ENCODE measurements at regions not wholly inside any gene's neighbourhood (a gene's known extent, or its start where the extent isn't known, plus 50 kb on each side); places are given as distances from the start of the nearest gene placed in this dataset.

DNA sequence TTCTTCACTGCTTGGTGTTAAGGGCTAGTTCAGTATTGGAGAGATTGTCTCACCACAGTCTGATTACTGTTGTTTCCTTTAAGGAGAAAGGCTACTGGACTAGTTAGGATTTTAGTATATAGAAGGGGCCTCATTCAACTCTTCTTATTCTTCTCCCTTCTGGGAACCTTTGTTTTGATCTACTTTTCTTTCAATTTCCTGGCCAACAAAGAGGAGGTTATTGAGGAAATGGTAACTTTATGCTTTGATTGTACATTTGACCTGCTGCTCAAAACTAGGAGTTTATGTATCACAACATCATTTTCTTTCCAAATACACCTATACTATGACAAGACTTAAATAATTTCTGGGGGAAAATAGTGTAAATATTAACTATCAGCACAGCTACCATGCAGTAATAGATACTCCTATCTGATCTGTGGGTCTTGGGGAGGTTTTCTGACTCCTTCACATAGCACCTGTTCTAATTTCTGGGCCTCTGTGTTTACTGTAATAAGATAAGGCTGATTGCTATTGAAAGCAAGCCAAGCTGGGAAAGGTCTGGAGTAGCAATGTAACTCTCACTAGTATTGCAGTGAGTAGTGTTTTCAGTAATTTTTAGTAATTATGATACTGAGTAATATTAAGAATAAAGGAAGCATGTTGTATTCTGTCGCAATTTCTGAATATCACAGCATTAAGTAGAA is 395.3 kb downstream of the NUP35 start:
- in situ Hi-C loops (cut with MboI) (no loop called here), intact Hi-C loops (cut with micrococcal nuclease) (no loop called here)
- H3K4me3 ChIP-seq = no peak overlapping the region
- H3K9ac ChIP-seq (ENCODE audit: insufficient read depth in 1 of 2, low read depth in 2 of 2, low read length in 2 of 2) = no peak overlapping the region
- DNase-seq (ENCODE audit: extremely low read depth in 1 of 4, low spot score in 3 of 4) (no peak), FAIRE-seq (no peak), ATAC-seq (no peak)
- TF ChIP-seq SLC30A9 (CRISPR knock-in tag; IDR thresholded peaks at IDR 0.05) (no peak), CCNT2 (IDR thresholded peaks at IDR 0.05; ENCODE audit: borderline replicate concordance, extremely low read depth, insufficient read length, low read depth, low read length) (no peak), DMBX1 (CRISPR knock-in tag; IDR thresholded peaks at IDR 0.05; ENCODE audit: borderline replicate concordance) (no peak), STAG1 (CRISPR knock-in tag; IDR thresholded peaks at IDR 0.05; ENCODE audit: borderline replicate concordance) (no peak), TBP (optimal IDR thresholded peaks at IDR 0.05; ENCODE audit: low read depth, low read length) (no peak), POLR2H (tag; IDR thresholded peaks at IDR 0.05; ENCODE audit: low read depth) (no peak), NCOA4 (IDR thresholded peaks at IDR 0.05; ENCODE audit: partially characterized antibody) (no peak), HSF4 (CRISPR knock-in tag; IDR thresholded peaks at IDR 0.05; ENCODE audit: borderline replicate concordance) (no peak), ZNF384 (IDR thresholded peaks at IDR 0.05; ENCODE audit: low read depth, low read length) (no peak), NUFIP1 (IDR thresholded peaks at IDR 0.05; ENCODE audit: partially characterized antibody) (no peak), ZNF507 (tag; conservative IDR thresholded peaks at IDR 0.05) (no peak), ZNF584 (CRISPR knock-in tag; IDR thresholded peaks at IDR 0.05; ENCODE audit: low read depth) (no peak), MCM2 (IDR thresholded peaks at IDR 0.05; ENCODE audit: low read depth) (no peak), HNRNPL (IDR thresholded peaks at IDR 0.05; ENCODE audit: low read depth, low read length) (no peak), KAT7 (CRISPR knock-in tag; IDR thresholded peaks at IDR 0.05; ENCODE audit: borderline replicate concordance) (no peak)
- TF ChIP-seq, protein P1, sequence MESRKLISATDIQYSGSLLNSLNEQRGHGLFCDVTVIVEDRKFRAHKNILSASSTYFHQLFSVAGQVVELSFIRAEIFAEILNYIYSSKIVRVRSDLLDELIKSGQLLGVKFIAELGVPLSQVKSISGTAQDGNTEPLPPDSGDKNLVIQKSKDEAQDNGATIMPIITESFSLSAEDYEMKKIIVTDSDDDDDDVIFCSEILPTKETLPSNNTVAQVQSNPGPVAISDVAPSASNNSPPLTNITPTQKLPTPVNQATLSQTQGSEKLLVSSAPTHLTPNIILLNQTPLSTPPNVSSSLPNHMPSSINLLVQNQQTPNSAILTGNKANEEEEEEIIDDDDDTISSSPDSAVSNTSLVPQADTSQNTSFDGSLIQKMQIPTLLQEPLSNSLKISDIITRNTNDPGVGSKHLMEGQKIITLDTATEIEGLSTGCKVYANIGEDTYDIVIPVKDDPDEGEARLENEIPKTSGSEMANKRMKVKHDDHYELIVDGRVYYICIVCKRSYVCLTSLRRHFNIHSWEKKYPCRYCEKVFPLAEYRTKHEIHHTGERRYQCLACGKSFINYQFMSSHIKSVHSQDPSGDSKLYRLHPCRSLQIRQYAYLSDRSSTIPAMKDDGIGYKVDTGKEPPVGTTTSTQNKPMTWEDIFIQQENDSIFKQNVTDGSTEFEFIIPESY (CRISPR knock-in tag; IDR thresholded peaks at IDR 0.05) = no peak
- TF ChIP-seq, protein P2, sequence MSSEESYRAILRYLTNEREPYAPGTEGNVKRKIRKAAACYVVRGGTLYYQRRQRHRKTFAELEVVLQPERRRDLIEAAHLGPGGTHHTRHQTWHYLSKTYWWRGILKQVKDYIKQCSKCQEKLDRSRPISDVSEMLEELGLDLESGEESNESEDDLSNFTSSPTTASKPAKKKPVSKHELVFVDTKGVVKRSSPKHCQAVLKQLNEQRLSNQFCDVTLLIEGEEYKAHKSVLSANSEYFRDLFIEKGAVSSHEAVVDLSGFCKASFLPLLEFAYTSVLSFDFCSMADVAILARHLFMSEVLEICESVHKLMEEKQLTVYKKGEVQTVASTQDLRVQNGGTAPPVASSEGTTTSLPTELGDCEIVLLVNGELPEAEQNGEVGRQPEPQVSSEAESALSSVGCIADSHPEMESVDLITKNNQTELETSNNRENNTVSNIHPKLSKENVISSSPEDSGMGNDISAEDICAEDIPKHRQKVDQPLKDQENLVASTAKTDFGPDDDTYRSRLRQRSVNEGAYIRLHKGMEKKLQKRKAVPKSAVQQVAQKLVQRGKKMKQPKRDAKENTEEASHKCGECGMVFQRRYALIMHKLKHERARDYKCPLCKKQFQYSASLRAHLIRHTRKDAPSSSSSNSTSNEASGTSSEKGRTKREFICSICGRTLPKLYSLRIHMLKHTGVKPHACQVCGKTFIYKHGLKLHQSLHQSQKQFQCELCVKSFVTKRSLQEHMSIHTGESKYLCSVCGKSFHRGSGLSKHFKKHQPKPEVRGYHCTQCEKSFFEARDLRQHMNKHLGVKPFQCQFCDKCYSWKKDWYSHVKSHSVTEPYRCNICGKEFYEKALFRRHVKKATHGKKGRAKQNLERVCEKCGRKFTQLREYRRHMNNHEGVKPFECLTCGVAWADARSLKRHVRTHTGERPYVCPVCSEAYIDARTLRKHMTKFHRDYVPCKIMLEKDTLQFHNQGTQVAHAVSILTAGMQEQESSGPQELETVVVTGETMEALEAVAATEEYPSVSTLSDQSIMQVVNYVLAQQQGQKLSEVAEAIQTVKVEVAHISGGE (CRISPR knock-in tag; IDR thresholded peaks at IDR 0.05) = no peak
- no TSS peak for BruUV-seq (replicated peaks)
- no peak overlapping the region for H2AFZ ChIP-seq (ENCODE audit: low read depth, low read length)
- ChIA-PET CTCF (ENCODE audit: low intra/inter-chr PET ratio) (no interaction called here), POLR2A (no interaction called here)
- no peaks in the 10 kb centered on the region for H3K79me2 ChIP-seq (ENCODE audit: control insufficient read depth, insufficient read depth, low read length)
- H4K20me1 ChIP-seq (replicated peaks; ENCODE audit: control insufficient read depth, insufficient read depth, low read length) = no peaks in the 10 kb centered on the region
- WGBS (ENCODE audit: insufficient coverage, low coverage, missing lambda C conversion rate) = 0% methylated on average over 1 of the region's 1 CpG
- no peaks in the 10 kb centered on the region for H3K9me1 ChIP-seq (ENCODE audit: control insufficient read depth, insufficient read depth, low read length)
- H3K9me3 ChIP-seq (replicated peaks; ENCODE audit: control insufficient read depth, insufficient read depth, low read depth, low read length) = peaks cover 1% of the 10 kb centered on the region; the same call in 1 of the 2 replicates
- no peak overlapping the region for H3K4me2 ChIP-seq (ENCODE audit: insufficient read depth, low read length)
- no peak overlapping the region for H3K27ac ChIP-seq (ENCODE audit: extremely low read depth, low read depth, low read length)
- H3K27me3 ChIP-seq (ENCODE audit: control insufficient read depth in 2 of 2, insufficient read depth in 2 of 2, low read length in 2 of 2) = no peaks in the 10 kb centered on the region
- no peaks in the 10 kb centered on the region for H3K4me1 ChIP-seq (replicated peaks in 1 of 2; ENCODE audit: control insufficient read depth in 2 of 2, insufficient read depth in 2 of 2, low read length in 2 of 2)
- H3K36me3 ChIP-seq (ENCODE audit: control insufficient read depth, insufficient read depth, low read length) = no peaks in the 10 kb centered on the region
